AG10803 (cell line): ENCODE measurements at regions not wholly inside any gene's neighbourhood (a gene's known extent, or its start where the extent isn't known, plus 50 kb on each side); places are given as distances from the start of the nearest gene placed in this dataset.

Source experiments
- DNase-seq: peaks from one replicate; pipeline ENCODE4 v3.0.0; 2010; ENCODE audit warnings: low read depth
- H3K4me3 ChIP-seq: 2 replicates; pipeline ENCODE4 v1.5.1; 2011; ENCODE audit warnings: mild to moderate bottlenecking, low read length, control low read depth
- TF ChIP-seq, protein P1 (sequence below): conservative IDR thresholded peaks from 2 replicates; pipeline ENCODE4 v1.5.1; 2011; ENCODE audit warnings: mild to moderate bottlenecking, low read length, control low read depth, inconsistent platforms

DNA sequence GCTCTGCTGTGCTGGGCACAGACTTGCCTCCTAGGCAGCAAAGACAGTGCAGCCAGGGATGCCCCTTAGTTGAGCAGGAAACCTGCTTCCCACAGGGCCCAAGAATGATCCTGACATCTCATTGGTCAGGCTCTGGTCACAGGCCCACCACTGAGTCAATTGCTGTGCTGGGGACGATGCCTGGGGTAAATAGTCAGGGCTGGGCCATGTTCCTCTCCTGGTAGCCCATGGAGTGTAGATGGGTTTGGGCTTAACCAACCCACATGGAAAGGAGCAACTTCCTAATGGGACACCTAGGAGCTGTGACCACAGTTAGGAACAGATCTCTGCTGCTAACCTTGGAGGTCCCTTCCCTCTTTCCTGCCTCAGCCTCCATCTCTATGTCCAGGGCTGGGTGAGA, 212.5 kb upstream of the ZNF536 start:
- no peak for DNase-seq
- TF ChIP-seq, protein P1, sequence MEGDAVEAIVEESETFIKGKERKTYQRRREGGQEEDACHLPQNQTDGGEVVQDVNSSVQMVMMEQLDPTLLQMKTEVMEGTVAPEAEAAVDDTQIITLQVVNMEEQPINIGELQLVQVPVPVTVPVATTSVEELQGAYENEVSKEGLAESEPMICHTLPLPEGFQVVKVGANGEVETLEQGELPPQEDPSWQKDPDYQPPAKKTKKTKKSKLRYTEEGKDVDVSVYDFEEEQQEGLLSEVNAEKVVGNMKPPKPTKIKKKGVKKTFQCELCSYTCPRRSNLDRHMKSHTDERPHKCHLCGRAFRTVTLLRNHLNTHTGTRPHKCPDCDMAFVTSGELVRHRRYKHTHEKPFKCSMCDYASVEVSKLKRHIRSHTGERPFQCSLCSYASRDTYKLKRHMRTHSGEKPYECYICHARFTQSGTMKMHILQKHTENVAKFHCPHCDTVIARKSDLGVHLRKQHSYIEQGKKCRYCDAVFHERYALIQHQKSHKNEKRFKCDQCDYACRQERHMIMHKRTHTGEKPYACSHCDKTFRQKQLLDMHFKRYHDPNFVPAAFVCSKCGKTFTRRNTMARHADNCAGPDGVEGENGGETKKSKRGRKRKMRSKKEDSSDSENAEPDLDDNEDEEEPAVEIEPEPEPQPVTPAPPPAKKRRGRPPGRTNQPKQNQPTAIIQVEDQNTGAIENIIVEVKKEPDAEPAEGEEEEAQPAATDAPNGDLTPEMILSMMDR: no peak
- H3K4me3 ChIP-seq: no peak overlapping the region

DNA sequence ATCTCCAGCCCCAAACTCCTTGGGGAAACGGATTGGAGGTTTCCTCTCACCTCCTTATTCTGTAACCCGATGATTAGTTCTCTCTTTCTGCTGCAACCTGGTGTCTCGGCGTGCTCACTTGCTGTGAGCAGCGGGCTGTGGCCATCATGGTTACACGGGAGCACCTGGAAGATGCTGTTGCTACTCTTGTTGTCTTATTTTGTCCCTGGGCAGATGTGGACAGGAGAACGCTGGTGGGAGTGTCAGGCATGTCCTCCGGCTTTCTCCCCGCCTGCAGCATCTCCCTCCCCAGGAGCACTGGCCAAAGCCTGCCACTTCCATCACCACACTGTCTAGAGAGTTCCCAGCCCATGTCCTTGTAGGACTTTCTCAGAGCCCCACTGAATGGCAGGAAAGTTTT, 211.8 kb upstream of the ZNF536 start:
- DNase-seq: no peak
- TF ChIP-seq, protein P1: no peak
- H3K4me3 ChIP-seq: no peak overlapping the region

DNA sequence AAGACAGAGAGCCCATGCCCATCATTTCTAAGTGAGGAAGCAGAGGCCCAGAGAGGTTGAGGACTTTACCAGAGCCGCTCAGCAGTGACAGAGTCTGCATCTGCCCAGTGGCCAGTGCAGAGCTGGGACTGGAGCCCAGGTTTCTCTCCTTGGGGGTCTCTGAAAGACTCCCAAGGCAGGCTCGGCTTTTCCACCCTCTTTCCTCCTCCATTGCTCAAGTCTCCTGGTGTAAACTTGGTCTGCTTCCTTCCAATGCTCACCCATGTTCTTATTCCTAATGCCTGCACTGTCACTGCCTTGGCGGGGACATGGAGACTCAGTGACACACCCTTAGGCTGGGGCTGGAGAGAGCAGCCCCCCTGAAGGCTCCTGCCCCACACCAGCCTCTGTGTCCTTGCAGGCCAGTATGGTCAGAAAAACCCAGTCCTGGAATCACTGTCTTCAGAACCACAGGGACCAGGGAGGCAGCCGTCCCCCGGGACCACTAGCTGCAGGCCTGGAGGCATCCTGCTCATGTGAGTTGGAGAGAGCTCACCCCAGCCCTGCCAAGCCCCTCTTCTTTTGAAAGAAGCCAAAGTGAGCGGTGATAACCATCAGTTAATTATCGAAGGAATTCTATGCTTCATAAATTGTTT, 211.0 kb upstream of the ZNF536 start:
- H3K4me3 ChIP-seq: no peak overlapping the region
- TF ChIP-seq, protein P1: no peak
- no peak for DNase-seq

DNA sequence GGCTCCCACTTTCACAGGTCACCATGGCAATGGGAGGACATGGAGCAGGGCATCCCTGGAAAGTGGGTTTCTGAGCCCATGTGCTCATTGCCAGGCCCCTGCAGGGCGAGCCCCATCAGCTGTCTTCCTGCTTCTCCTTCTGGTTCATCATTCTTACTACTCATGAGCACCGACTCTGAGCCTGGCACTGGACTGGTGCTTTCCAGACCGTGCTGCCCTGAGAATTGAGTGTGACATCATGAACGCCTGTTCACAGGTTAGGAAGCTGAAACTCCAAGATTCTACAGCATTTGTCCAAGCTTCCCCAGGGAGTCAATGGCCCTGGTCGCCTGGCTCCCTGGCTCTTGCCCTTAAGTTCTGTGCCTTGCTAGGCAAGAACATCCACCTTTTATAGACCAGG, 210.4 kb upstream of the ZNF536 start:
- DNase-seq: no peak
- no peak overlapping the region for H3K4me3 ChIP-seq
- TF ChIP-seq, protein P1: no peak

DNA sequence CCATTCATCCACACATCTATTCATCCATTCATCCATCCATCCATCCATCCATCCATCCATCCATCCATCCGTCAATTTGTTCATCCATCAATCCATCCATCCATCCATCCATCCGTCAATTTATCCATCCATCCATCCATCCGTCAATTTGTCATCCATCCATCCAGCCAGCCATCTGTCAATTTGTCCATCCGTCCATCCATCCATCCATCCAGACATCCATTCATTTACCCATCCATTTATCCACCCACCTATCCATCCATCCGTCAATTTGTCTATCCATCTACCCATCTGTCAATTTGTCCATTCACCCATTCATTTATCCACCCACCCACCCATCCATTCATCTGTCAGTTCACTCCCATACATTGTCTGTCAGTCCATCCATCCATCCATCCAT, 209.5 kb upstream of the ZNF536 start:
- no peak for DNase-seq
- no peak overlapping the region for H3K4me3 ChIP-seq
- TF ChIP-seq, protein P1: no peak

DNA sequence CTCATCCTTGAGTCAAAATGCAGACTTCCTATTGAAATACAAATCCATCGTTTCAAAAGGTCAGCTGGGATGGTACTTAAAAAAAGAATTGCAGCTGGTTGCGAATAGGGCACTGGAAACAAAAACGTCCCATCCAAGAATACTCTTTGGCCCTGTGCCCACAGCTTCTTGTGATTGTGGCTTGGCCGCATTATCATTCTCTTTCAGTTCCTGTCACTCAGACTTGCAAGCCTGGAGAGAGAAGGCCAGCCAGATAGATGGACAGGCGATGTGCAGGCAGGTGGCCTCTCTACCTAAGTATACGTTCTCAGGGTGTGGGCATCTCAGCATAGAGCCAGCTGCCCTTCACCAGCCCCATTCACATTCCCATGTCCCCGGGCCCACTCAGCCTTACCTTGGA, 208.5 kb upstream of the ZNF536 start:
- DNase-seq: no peak
- no peak overlapping the region for H3K4me3 ChIP-seq
- TF ChIP-seq, protein P1: no peak

DNA sequence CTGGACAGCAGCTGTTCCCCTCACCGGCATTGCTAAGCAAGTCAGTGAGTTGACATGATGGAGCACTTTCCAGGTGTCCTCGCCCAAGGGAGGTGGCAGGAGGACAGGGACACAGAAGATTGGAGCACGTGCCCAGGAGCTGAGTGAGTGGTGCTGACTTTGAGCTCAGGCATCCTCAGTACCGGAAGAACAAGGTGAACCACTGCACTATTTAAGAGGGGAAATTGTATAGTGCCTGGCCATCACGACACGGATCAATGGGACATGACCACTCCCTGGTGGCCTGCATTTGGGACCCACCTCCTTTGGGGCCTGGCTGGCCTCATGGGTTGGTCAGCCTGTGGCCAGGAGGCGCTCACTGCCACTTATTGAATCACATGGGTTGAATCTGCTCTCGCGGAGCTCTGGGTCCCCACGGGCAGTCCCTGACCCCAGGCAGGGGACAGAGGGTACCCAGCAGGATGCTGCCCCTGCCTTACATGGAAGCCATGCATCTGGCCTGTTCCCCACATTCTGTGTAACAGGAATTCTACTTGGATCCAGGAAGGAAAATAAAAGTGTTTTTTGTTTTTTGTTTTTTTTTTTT, 206.9 kb upstream of the ZNF536 start:
- no peak overlapping the region for H3K4me3 ChIP-seq
- TF ChIP-seq, protein P1: no peak
- DNase-seq: no peak
